ENCODE measurements at regions not wholly inside any gene's neighbourhood (a gene's known extent, or its start where the extent isn't known, plus 50 kb on each side); places are given as distances from the start of the nearest gene placed in this dataset.

DNA sequence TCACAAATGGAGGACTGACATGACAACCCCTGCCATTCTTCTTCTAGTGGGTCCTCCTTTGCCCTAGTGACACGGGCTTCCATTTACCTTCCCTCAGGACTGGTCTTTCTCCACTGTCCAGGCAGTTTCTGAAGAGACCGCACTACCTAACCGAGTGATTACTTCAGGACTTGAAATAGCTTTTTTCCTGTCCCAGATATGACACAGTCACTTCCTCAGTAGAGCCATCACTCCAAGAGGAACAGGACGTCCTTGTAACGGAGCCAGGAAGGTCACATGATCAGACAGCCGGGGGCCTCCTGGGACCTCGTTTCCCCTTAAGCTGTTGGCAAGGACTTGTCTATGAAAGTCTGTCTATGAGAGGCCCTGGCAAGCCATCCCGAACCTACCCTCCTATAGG, 62.3 kb downstream of the FOS start:
- Histone ChIP-seq H4K5ac (ENCODE audit: low read length) (no peak overlapping the region), H3K23ac (ENCODE audit: low read length) (no peak overlapping the region), H3K27ac (ENCODE audit: low read depth, low read length) (no peak overlapping the region), H4K8ac (ENCODE audit: low read depth, low read length) (no peak overlapping the region), H2BK15ac (replicated peaks; ENCODE audit: low read depth) (no peak overlapping the region), H3K4ac (ENCODE audit: low read depth, low read length) (no peak overlapping the region), H3K56ac (ENCODE audit: low read length) (no peak overlapping the region), H3K27me3 (ENCODE audit: insufficient read depth, low read length, poor library complexity) (no peaks in the 10 kb centered on the region), H3K79me1 (ENCODE audit: low read length) (no peaks in the 10 kb centered on the region), H2AK5ac (ENCODE audit: low read length) (no peak overlapping the region), H2BK120ac (ENCODE audit: low read depth, low read length) (no peak overlapping the region), H3K4me2 (ENCODE audit: low read length) (no peak overlapping the region), H3K4me1 (ENCODE audit: control insufficient read depth, low read depth, low read length) (no peaks in the 10 kb centered on the region), H3K79me2 (ENCODE audit: control insufficient read depth, insufficient read depth, low read length) (no peaks in the 10 kb centered on the region), H3K36me3 (ENCODE audit: control insufficient read depth, insufficient read depth, low read length) (no peaks in the 10 kb centered on the region), H3K18ac (ENCODE audit: low read length) (no peak overlapping the region), H2BK5ac (ENCODE audit: low read length) (no peak overlapping the region), H3K4me3 (ENCODE audit: low read length) (no peak overlapping the region), H3K9ac (ENCODE audit: low read length) (no peak overlapping the region)
- WGBS (ENCODE audit: extremely low coverage, insufficient coverage, low lambda C conversion rate): no CpG with 5 or more reads among the region's 8 CpGs
- no peak for DNase-seq

DNA sequence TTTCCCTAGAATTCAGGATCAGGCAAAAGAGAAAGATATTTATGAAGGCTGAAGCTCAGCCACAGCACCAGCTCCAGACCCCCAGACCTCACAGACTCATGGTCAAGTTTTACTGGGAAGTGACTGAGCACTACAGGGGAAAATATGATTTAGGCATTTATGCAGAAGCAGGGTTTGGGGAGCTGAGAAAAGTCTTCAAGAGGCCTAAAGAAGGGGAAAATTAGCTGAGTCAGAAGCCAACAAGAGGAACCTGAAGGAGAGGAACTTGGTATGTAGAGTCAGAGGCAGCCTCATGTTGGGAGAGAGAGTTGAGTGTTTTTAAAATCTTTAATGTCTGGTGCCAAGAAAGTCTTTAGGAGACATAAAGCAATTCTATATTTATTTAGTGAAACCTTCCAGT, 63.0 kb downstream of the FOS start:
- H4K8ac ChIP-seq (ENCODE audit: low read depth, low read length): no peak overlapping the region
- H3K23ac ChIP-seq (ENCODE audit: low read length): no peak overlapping the region
- no peak for DNase-seq
- H2BK15ac ChIP-seq (replicated peaks; ENCODE audit: low read depth): no peak overlapping the region
- no peak overlapping the region for H3K56ac ChIP-seq (ENCODE audit: low read length)
- H3K36me3 ChIP-seq (ENCODE audit: control insufficient read depth, insufficient read depth, low read length): no peaks in the 10 kb centered on the region
- H3K79me2 ChIP-seq (ENCODE audit: control insufficient read depth, insufficient read depth, low read length): no peaks in the 10 kb centered on the region
- no peak overlapping the region for H3K27ac ChIP-seq (ENCODE audit: low read depth, low read length)
- H2AK5ac ChIP-seq (ENCODE audit: low read length): no peak overlapping the region
- H3K4me3 ChIP-seq (ENCODE audit: low read length): no peak overlapping the region
- no peak overlapping the region for H4K5ac ChIP-seq (ENCODE audit: low read length)
- no peak overlapping the region for H3K4ac ChIP-seq (ENCODE audit: low read depth, low read length)
- no peaks in the 10 kb centered on the region for H3K27me3 ChIP-seq (ENCODE audit: insufficient read depth, low read length, poor library complexity)
- H3K79me1 ChIP-seq (ENCODE audit: low read length): no peaks in the 10 kb centered on the region
- no peak overlapping the region for H3K9ac ChIP-seq (ENCODE audit: low read length)
- no peaks in the 10 kb centered on the region for H3K4me1 ChIP-seq (ENCODE audit: control insufficient read depth, low read depth, low read length)
- no peak overlapping the region for H3K4me2 ChIP-seq (ENCODE audit: low read length)
- no peak overlapping the region for H2BK5ac ChIP-seq (ENCODE audit: low read length)
- H2BK120ac ChIP-seq (ENCODE audit: low read depth, low read length): no peak overlapping the region
- H3K18ac ChIP-seq (ENCODE audit: low read length): no peak overlapping the region

DNA sequence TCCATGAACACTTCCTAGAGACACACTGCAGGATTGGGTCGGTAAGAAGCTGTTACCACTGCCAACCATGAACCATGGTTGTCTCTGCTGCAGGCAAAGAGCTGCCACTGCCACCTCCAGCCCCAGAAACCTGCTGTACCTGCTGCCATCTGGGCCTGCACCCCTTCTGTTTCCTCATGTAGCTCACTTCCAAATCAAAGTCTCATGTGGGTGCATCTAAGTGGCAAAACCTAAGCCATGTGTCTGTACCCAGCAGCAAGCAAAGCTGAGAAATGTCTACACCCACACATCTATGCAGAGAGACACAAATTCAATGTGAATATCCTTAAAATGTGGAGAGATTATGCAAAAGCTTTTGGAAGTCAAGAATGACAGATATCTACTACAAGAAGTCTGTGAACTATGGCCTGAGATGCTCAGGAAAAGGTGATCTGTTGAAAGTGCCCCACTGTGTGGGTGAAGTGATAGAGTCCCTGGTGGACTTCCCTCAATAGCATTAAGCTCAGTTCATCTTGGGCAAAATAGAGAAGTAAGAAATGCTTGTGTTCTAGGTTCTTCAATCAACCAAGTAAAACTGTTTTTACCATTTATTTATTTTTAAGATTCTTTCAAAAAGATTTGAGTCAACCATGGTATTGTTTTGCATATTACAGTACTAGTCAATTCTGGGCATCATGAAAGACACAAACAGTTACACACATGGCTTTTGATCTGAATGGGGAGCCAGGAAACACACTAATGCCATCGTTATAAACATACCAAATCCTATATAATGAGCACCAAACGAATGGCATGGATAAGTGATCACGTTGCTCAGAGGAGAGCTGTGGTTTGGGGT, 64.4 kb downstream of the FOS start:
- Histone ChIP-seq H3K27ac (ENCODE audit: low read depth, low read length) (no peak overlapping the region), H3K36me3 (ENCODE audit: control insufficient read depth, insufficient read depth, low read length) (no peaks in the 10 kb centered on the region), H3K9ac (ENCODE audit: low read length) (no peak overlapping the region), H2BK120ac (ENCODE audit: low read depth, low read length) (no peak overlapping the region), H3K79me1 (ENCODE audit: low read length) (no peaks in the 10 kb centered on the region), H4K5ac (ENCODE audit: low read length) (no peak overlapping the region), H3K4me3 (ENCODE audit: low read length) (no peak overlapping the region), H4K8ac (ENCODE audit: low read depth, low read length) (no peak overlapping the region), H3K4me2 (ENCODE audit: low read length) (no peak overlapping the region), H2AK5ac (ENCODE audit: low read length) (no peak overlapping the region), H2BK5ac (ENCODE audit: low read length) (no peak overlapping the region), H3K56ac (ENCODE audit: low read length) (no peak overlapping the region), H3K23ac (ENCODE audit: low read length) (no peak overlapping the region), H3K79me2 (ENCODE audit: control insufficient read depth, insufficient read depth, low read length) (no peaks in the 10 kb centered on the region), H3K18ac (ENCODE audit: low read length) (no peak overlapping the region), H3K4me1 (ENCODE audit: control insufficient read depth, low read depth, low read length) (no peaks in the 10 kb centered on the region), H3K27me3 (ENCODE audit: insufficient read depth, low read length, poor library complexity) (no peaks in the 10 kb centered on the region), H2BK15ac (replicated peaks; ENCODE audit: low read depth) (no peak overlapping the region), H3K4ac (ENCODE audit: low read depth, low read length) (no peak overlapping the region)
- no CpG with 5 or more reads among the region's 4 CpGs for WGBS (ENCODE audit: extremely low coverage, insufficient coverage, low lambda C conversion rate)
- DNase-seq: no peak

DNA sequence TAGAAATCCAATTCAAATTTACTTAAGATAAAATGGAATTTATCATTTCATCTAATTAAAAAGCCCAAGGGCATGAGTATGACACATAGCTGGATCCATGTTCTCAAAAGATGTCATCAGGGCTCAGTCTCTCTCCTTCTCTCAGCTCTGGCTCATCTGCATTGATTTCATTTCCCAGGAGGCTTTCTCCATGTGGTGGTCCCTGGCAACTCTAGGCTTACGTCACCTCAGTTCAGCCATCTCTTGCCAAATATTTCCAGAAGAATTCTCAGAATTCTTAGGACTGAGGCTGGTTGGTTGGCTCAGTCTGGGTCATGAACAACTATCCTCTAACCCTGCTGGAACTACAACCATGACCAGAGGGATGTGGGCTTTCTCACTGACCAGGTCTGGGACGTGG, 65.3 kb downstream of the FOS start:
- no peak overlapping the region for H3K23ac ChIP-seq (ENCODE audit: low read length)
- no peak overlapping the region for H4K5ac ChIP-seq (ENCODE audit: low read length)
- whole genome bisulfite sequencing (ENCODE audit: extremely low coverage, insufficient coverage, low lambda C conversion rate): no CpG with 5 or more reads among the region's 2 CpGs
- no peaks in the 10 kb centered on the region for H3K79me2 ChIP-seq (ENCODE audit: control insufficient read depth, insufficient read depth, low read length)
- no peak overlapping the region for H3K27ac ChIP-seq (ENCODE audit: low read depth, low read length)
- no peak overlapping the region for H3K56ac ChIP-seq (ENCODE audit: low read length)
- no peak overlapping the region for H3K4me3 ChIP-seq (ENCODE audit: low read length)
- no peak overlapping the region for H4K8ac ChIP-seq (ENCODE audit: low read depth, low read length)
- H3K4me2 ChIP-seq (ENCODE audit: low read length): no peak overlapping the region
- no peak overlapping the region for H2BK5ac ChIP-seq (ENCODE audit: low read length)
- H3K27me3 ChIP-seq (ENCODE audit: insufficient read depth, low read length, poor library complexity): no peaks in the 10 kb centered on the region
- no peaks in the 10 kb centered on the region for H3K36me3 ChIP-seq (ENCODE audit: control insufficient read depth, insufficient read depth, low read length)
- no peak overlapping the region for H2AK5ac ChIP-seq (ENCODE audit: low read length)
- H3K4ac ChIP-seq (ENCODE audit: low read depth, low read length): no peak overlapping the region
- no peaks in the 10 kb centered on the region for H3K4me1 ChIP-seq (ENCODE audit: control insufficient read depth, low read depth, low read length)
- DNase-seq: no peak
- no peak overlapping the region for H3K9ac ChIP-seq (ENCODE audit: low read length)
- H2BK15ac ChIP-seq (replicated peaks; ENCODE audit: low read depth): no peak overlapping the region
- no peaks in the 10 kb centered on the region for H3K79me1 ChIP-seq (ENCODE audit: low read length)
- no peak overlapping the region for H2BK120ac ChIP-seq (ENCODE audit: low read depth, low read length)
- no peak overlapping the region for H3K18ac ChIP-seq (ENCODE audit: low read length)

DNA sequence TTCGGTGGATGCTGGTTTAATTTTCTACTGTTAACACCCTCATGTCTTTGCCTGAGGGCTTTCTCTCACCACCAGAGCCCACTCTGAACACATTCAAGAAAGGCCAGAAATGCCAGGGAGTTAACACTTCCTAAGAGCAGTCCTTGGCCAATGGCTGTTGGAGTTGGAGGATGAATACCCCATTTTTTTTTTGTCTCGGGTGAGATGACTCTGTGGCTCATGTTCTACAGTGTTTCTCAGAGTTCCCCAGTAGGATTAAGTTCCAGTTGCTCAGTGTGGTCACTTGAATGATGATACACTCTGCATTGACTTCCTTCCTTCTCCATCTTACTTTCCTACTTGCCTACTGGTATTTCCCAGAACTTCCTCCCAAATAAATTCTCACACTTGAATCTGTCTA, 65.8 kb downstream of the FOS start:
- Histone ChIP-seq H2AK5ac (ENCODE audit: low read length) (no peak overlapping the region), H3K18ac (ENCODE audit: low read length) (no peak overlapping the region), H3K79me1 (ENCODE audit: low read length) (no peaks in the 10 kb centered on the region), H4K8ac (ENCODE audit: low read depth, low read length) (no peak overlapping the region), H3K9ac (ENCODE audit: low read length) (no peak overlapping the region), H2BK120ac (ENCODE audit: low read depth, low read length) (no peak overlapping the region), H2BK5ac (ENCODE audit: low read length) (no peak overlapping the region), H3K36me3 (ENCODE audit: control insufficient read depth, insufficient read depth, low read length) (no peaks in the 10 kb centered on the region), H3K79me2 (ENCODE audit: control insufficient read depth, insufficient read depth, low read length) (no peaks in the 10 kb centered on the region), H2BK15ac (replicated peaks; ENCODE audit: low read depth) (no peak overlapping the region), H3K23ac (ENCODE audit: low read length) (no peak overlapping the region), H3K4me3 (ENCODE audit: low read length) (no peak overlapping the region), H3K27me3 (ENCODE audit: insufficient read depth, low read length, poor library complexity) (no peaks in the 10 kb centered on the region), H3K56ac (ENCODE audit: low read length) (no peak overlapping the region), H3K4me1 (ENCODE audit: control insufficient read depth, low read depth, low read length) (no peaks in the 10 kb centered on the region), H4K5ac (ENCODE audit: low read length) (no peak overlapping the region), H3K4me2 (ENCODE audit: low read length) (no peak overlapping the region), H3K27ac (ENCODE audit: low read depth, low read length) (no peak overlapping the region), H3K4ac (ENCODE audit: low read depth, low read length) (no peak overlapping the region)
- no CpG with 5 or more reads among the region's 2 CpGs for WGBS (ENCODE audit: extremely low coverage, insufficient coverage, low lambda C conversion rate)
- DNase-seq: no peak

DNA sequence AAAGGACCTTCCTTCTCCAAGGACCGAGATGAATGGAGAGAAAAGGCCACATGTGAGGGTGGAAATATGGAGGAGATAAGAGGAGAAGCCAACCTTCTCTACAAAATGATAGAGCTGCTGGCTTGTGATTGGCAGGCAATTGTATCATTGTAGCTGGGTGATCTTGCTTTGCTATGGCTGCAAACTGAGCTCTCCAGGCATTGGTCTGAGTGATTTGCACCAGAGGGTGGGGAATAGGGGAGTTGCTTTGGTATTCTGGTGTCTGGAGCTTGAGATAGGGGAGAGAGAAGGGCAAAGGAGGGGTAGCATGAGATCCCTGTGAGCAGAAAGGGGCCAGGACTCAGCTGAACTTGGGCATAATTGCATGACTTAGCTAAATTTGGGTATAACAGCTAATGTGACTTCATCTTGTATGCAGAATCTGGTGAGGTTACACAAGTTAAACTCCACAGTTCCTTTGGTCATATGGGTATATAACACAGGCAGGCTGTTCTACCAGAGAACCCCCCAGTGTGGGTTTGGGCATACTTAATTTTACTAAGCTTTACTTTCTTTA, 72.0 kb downstream of the FOS start:
- H3K4me2 ChIP-seq (ENCODE audit: low read length): no peak overlapping the region
- no peak overlapping the region for H4K5ac ChIP-seq (ENCODE audit: low read length)
- H2BK5ac ChIP-seq (ENCODE audit: low read length): no peak overlapping the region
- no peaks in the 10 kb centered on the region for H3K36me3 ChIP-seq (ENCODE audit: control insufficient read depth, insufficient read depth, low read length)
- no peaks in the 10 kb centered on the region for H3K27me3 ChIP-seq (ENCODE audit: insufficient read depth, low read length, poor library complexity)
- H3K4me1 ChIP-seq (ENCODE audit: control insufficient read depth, low read depth, low read length): no peaks in the 10 kb centered on the region
- H3K27ac ChIP-seq (ENCODE audit: low read depth, low read length): no peak overlapping the region
- no CpG with 5 or more reads among the region's 1 CpG for WGBS (ENCODE audit: extremely low coverage, insufficient coverage, low lambda C conversion rate)
- no peak for DNase-seq
- no peak overlapping the region for H3K18ac ChIP-seq (ENCODE audit: low read length)
- no peak overlapping the region for H2BK120ac ChIP-seq (ENCODE audit: low read depth, low read length)
- H3K23ac ChIP-seq (ENCODE audit: low read length): no peak overlapping the region
- H3K79me1 ChIP-seq (ENCODE audit: low read length): no peaks in the 10 kb centered on the region
- no peak overlapping the region for H3K56ac ChIP-seq (ENCODE audit: low read length)
- H3K79me2 ChIP-seq (ENCODE audit: control insufficient read depth, insufficient read depth, low read length): no peaks in the 10 kb centered on the region
- H2AK5ac ChIP-seq (ENCODE audit: low read length): no peak overlapping the region
- H3K9ac ChIP-seq (ENCODE audit: low read length): no peak overlapping the region
- H2BK15ac ChIP-seq (replicated peaks; ENCODE audit: low read depth): no peak overlapping the region
- H3K4ac ChIP-seq (ENCODE audit: low read depth, low read length): no peak overlapping the region
- no peak overlapping the region for H3K4me3 ChIP-seq (ENCODE audit: low read length)
- no peak overlapping the region for H4K8ac ChIP-seq (ENCODE audit: low read depth, low read length)

Data from mesendoderm (in vitro differentiated cells).